GM12878 (cell line): ENCODE measurements at regions not wholly inside any gene's neighbourhood (a gene's known extent, or its start where the extent isn't known, plus 50 kb on each side); places are given as distances from the start of the nearest gene placed in this dataset.

ENCODE experiments used
- MTA2 ChIP-seq: fragments of 450-650 bp; IDR thresholded peaks from 2 replicates; pipeline ENCODE4 v1.6.1; 2016; ENCODE audit warnings: low read depth, mild to moderate bottlenecking, moderate library complexity
- MYB ChIP-seq: fragments of 150-350 bp; IDR thresholded peaks from 2 replicates; pipeline ENCODE4 v1.6.1; 2014; ENCODE audit warnings: mild to moderate bottlenecking, low read depth, low read length, borderline replicate concordance
- POLR2A ChIP-seq: IDR thresholded peaks from 2 replicates; pipeline ENCODE4 v1.6.1; 2011; ENCODE audit warnings: low read depth, mild to moderate bottlenecking, low read length
- TF ChIP-seq, protein P1 (sequence below): IDR thresholded peaks from 2 replicates; pipeline ENCODE4 v1.6.1; 2011; ENCODE audit warnings: mild to moderate bottlenecking, low read depth, low read length, moderate library complexity; ENCODE audit not compliant: insufficient replicate concordance
- TF ChIP-seq, protein P2 (sequence below), 3 experiments: IDR thresholded peaks in 2 of 3; conservative IDR thresholded peaks in 1 of 3; 2 replicates each; pipeline ENCODE4 v1.5.1; 2011; ENCODE audit warnings: low read depth in 3 of 3, low read length in 3 of 3, mild to moderate bottlenecking in 3 of 3, control low read depth in 2 of 3, moderate library complexity in 2 of 3, inconsistent platforms in 1 of 3, mixed read lengths in 1 of 3; ENCODE audit not compliant: control insufficient read depth in 2 of 3, insufficient read depth in 1 of 3; ENCODE audit errors: extremely low read depth in 1 of 3

DNA sequence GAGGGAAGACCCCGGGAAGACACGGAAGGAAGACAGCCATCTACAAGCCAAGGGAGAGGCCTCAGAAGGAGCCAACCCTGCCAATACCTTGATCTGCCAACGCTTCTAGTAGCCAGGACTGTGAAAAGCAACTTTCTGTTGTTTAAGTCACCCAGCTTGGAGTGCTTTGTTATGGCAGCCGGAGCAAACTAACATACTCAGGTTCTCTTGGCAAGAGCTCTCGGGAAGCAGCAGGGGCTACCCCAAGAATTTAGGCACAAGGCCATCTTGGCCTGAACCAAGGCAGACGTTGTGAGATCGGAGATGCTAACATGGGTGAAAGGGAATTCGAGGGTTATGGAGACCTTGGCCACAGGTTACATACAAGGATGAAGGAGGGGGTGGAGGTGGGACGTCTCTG is 78.6 kb upstream of the KLHL29 start:
- TF ChIP-seq MYB (no peak), POLR2A (no peak), MTA2 (no peak)
- TF ChIP-seq, protein P1, sequence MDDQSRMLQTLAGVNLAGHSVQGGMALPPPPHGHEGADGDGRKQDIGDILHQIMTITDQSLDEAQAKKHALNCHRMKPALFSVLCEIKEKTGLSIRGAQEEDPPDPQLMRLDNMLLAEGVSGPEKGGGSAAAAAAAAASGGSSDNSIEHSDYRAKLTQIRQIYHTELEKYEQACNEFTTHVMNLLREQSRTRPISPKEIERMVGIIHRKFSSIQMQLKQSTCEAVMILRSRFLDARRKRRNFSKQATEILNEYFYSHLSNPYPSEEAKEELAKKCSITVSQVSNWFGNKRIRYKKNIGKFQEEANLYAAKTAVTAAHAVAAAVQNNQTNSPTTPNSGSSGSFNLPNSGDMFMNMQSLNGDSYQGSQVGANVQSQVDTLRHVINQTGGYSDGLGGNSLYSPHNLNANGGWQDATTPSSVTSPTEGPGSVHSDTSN: no peak
- TF ChIP-seq, protein P2, sequence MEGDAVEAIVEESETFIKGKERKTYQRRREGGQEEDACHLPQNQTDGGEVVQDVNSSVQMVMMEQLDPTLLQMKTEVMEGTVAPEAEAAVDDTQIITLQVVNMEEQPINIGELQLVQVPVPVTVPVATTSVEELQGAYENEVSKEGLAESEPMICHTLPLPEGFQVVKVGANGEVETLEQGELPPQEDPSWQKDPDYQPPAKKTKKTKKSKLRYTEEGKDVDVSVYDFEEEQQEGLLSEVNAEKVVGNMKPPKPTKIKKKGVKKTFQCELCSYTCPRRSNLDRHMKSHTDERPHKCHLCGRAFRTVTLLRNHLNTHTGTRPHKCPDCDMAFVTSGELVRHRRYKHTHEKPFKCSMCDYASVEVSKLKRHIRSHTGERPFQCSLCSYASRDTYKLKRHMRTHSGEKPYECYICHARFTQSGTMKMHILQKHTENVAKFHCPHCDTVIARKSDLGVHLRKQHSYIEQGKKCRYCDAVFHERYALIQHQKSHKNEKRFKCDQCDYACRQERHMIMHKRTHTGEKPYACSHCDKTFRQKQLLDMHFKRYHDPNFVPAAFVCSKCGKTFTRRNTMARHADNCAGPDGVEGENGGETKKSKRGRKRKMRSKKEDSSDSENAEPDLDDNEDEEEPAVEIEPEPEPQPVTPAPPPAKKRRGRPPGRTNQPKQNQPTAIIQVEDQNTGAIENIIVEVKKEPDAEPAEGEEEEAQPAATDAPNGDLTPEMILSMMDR (IDR thresholded peaks at IDR 0.05 in 2 of 3, conservative IDR thresholded peaks at IDR 0.05 in 1 of 3; ENCODE audit: control insufficient read depth in 2 of 3, extremely low read depth in 1 of 3, insufficient read depth in 1 of 3, low read depth in 3 of 3, low read length in 3 of 3): no peak
